Uterus (tissue), 3 donors: ENCODE measurements at regions not wholly inside any gene's neighbourhood (a gene's known extent, or its start where the extent isn't known, plus 50 kb on each side); places are given as distances from the start of the nearest gene placed in this dataset.

Experiments
- DNase-seq, 2 donors: peaks; one replicate each; pipeline ENCODE4 v3.0.0-alpha.2; 2019 to 2020
- H3K27ac ChIP-seq, 2 donors: fragments of 200-600 bp; sonication (generic); 1 replicate in 1 of 2; 2 replicates in 1 of 2; pipeline ENCODE4 v1.5.1; 2016 to 2018
- H3K27me3 ChIP-seq, 2 donors: fragments of 200-600 bp; sonication (generic); one replicate each; pipeline ENCODE4 v1.5.1; 2018 to 2019; ENCODE audit warnings: control low read depth in 1 of 2
- H3K36me3 ChIP-seq, 2 donors: fragments of 200-600 bp; sonication (generic); one replicate each; pipeline ENCODE4 v1.5.1; 2019; ENCODE audit warnings: control low read depth in 1 of 2
- H3K4me1 ChIP-seq, 2 donors: fragments of 200-600 bp; sonication (generic); one replicate each; pipeline ENCODE4 v1.5.1; 2018 to 2019; ENCODE audit warnings: control low read depth in 1 of 2
- H3K4me3 ChIP-seq, 2 donors: fragments of 200-600 bp; sonication (generic); 1 replicate in 1 of 2; 2 replicates in 1 of 2; pipeline ENCODE4 v1.5.1; 2018 to 2019; ENCODE audit warnings: mild to moderate bottlenecking in 1 of 2
- H3K9me3 ChIP-seq, 2 donors: fragments of 200-600 bp; sonication (generic); one replicate each; pipeline ENCODE4 v1.5.1; 2019; ENCODE audit warnings: control low read depth in 1 of 2
- CTCF ChIP-seq, 4 experiments: fragments of 200-600 bp in 2 of 4; fragments of 450-650 bp in 2 of 4; sonication (generic) in 2 of 4; IDR thresholded peaks; one replicate each; pipeline ENCODE4 v1.5.1; 2016 to 2019; ENCODE audit warnings: antibody characterized with exemption in 4 of 4, mild to moderate bottlenecking in 2 of 4, moderate library complexity in 1 of 4
- POLR2A ChIP-seq, 2 donors: fragments of 450-650 bp; IDR thresholded peaks; one replicate each; pipeline ENCODE4 v1.6.1; 2016; ENCODE audit warnings: antibody characterized with exemption in 2 of 2, mild to moderate bottlenecking in 1 of 2, moderate library complexity in 1 of 2
- intact Hi-C: fragments of 100-400 bp; cut with DNase I; formaldehyde crosslinking; loops from one replicate; pipeline ENCODE4 v1.15.1; 2023; ENCODE audit warnings: low total_unique reads
- donor health status: DM: yes; HTN: yes; CAD: no.

GRCh38 chr13:65985612-65986011 lies 1244.5 kb downstream of the PCDH9 start:
- Histone ChIP-seq H3K27ac (no peak overlapping the region), H3K4me1 (no peaks in the 10 kb centered on the region), H3K4me3 (no peak overlapping the region), H3K36me3 (no peaks in the 10 kb centered on the region), H3K27me3 (no peaks in the 10 kb centered on the region), H3K9me3 (no peaks in the 10 kb centered on the region)
- TF ChIP-seq CTCF (IDR thresholded peaks at IDR 0.05) (no peak), POLR2A (IDR thresholded peaks at IDR 0.05) (no peak)
- DNase-seq: no peak
- intact Hi-C loops: no loop called here

GRCh38 chr13:65977525-65977924 lies 1252.6 kb downstream of the PCDH9 start:
- DNase-seq: no peak
- Histone ChIP-seq H3K9me3 (no peaks in the 10 kb centered on the region), H3K4me3 (no peak overlapping the region), H3K4me1 (no peaks in the 10 kb centered on the region), H3K36me3 (no peaks in the 10 kb centered on the region), H3K27ac (no peak overlapping the region), H3K27me3 (no peaks in the 10 kb centered on the region)
- intact Hi-C loops: no loop called here
- TF ChIP-seq CTCF (IDR thresholded peaks at IDR 0.05) (no peak), POLR2A (IDR thresholded peaks at IDR 0.05) (no peak)

- intact Hi-C loops: no loop called here
- Histone ChIP-seq H3K27ac (no peak overlapping the region), H3K4me1 (no peaks in the 10 kb centered on the region), H3K4me3 (no peak overlapping the region), H3K36me3 (no peaks in the 10 kb centered on the region), H3K9me3 (no peaks in the 10 kb centered on the region), H3K27me3 (no peaks in the 10 kb centered on the region)
- no peak for DNase-seq
- TF ChIP-seq CTCF (IDR thresholded peaks at IDR 0.05): no peak
- no peak for TF ChIP-seq POLR2A (IDR thresholded peaks at IDR 0.05)
Measured at GRCh38 chr13:65971541-65971940, 1258.6 kb downstream of the PCDH9 start.

GRCh38 chr13:65966991-65967451 lies 1263.1 kb downstream of the PCDH9 start:
- no peak overlapping the region for H3K4me3 ChIP-seq
- no peaks in the 10 kb centered on the region for H3K36me3 ChIP-seq
- H3K9me3 ChIP-seq: no peaks in the 10 kb centered on the region
- no peak for DNase-seq
- intact Hi-C loops: no loop called here
- H3K27ac ChIP-seq: no peak overlapping the region
- H3K27me3 ChIP-seq: no peaks in the 10 kb centered on the region
- no peaks in the 10 kb centered on the region for H3K4me1 ChIP-seq
- TF ChIP-seq CTCF (IDR thresholded peaks at IDR 0.05): no peak
- TF ChIP-seq POLR2A (IDR thresholded peaks at IDR 0.05): no peak

GRCh38 chr13:65965501-65965900 lies 1264.6 kb downstream of the PCDH9 start:
- Histone ChIP-seq H3K36me3 (no peaks in the 10 kb centered on the region), H3K27ac (no peak overlapping the region), H3K4me3 (no peak overlapping the region), H3K27me3 (no peaks in the 10 kb centered on the region), H3K4me1 (no peaks in the 10 kb centered on the region), H3K9me3 (no peaks in the 10 kb centered on the region)
- intact Hi-C loops: no loop called here
- no peak for TF ChIP-seq POLR2A (IDR thresholded peaks at IDR 0.05)
- no peak for TF ChIP-seq CTCF (IDR thresholded peaks at IDR 0.05)
- DNase-seq: no peak
